EL (cell line): ENCODE measurements at regions not wholly inside any gene's neighbourhood (a gene's known extent, or its start where the extent isn't known, plus 50 kb on each side); places are given as distances from the start of the nearest gene placed in this dataset.
"Not testable (repeated sequence)": the region's sequence is repeated elsewhere in the genome, so short reads cannot be mapped to it uniquely, and the experiment has no call there.

ENCODE experiments used
- DNase-seq: peaks from one replicate; pipeline ENCODE4 v3.0.0-alpha.2; 2016

- DNase-seq = no peak
These were observed 1494.4 kb upstream of the NUDT12 start for GRCh38 chr5:105057001-105057436.

- no peak for DNase-seq
These were observed 1491.8 kb upstream of the NUDT12 start for GRCh38 chr5:105054406-105054805.

GRCh38 chr5:105042623-105043022 lies 1480.0 kb upstream of the NUDT12 start:
- no peak for DNase-seq

GRCh38 chr5:105036814-105037213 lies 1474.2 kb upstream of the NUDT12 start:
- DNase-seq = not testable (repeated sequence)

GRCh38 chr5:105034401-105034763 lies 1471.8 kb upstream of the NUDT12 start:
- DNase-seq = no peak

GRCh38 chr5:105033637-105034400 lies 1471.2 kb upstream of the NUDT12 start:
- DNase-seq = no peak

GRCh38 chr5:105032917-105033316 lies 1470.3 kb upstream of the NUDT12 start:
- DNase-seq = no peak

GRCh38 chr5:105030153-105030552 lies 1467.6 kb upstream of the NUDT12 start:
- no peak for DNase-seq

- no peak for DNase-seq
These were observed 1452.5 kb upstream of the NUDT12 start for GRCh38 chr5:105015098-105015497.

- no peak for DNase-seq
These were observed 1436.0 kb upstream of the NUDT12 start for GRCh38 chr5:104998572-104998971.

GRCh38 chr5:104998169-104998568 lies 1435.6 kb upstream of the NUDT12 start:
- no peak for DNase-seq

GRCh38 chr5:104987074-104987473 lies 1424.5 kb upstream of the NUDT12 start:
- no peak for DNase-seq

GRCh38 chr5:104977529-104977928 lies 1414.9 kb upstream of the NUDT12 start:
- DNase-seq = no peak

- no peak for DNase-seq
These were observed 1405.3 kb upstream of the NUDT12 start for GRCh38 chr5:104967806-104968410.

- no peak for DNase-seq
These were observed 1402.4 kb upstream of the NUDT12 start for GRCh38 chr5:104965006-104965405.

GRCh38 chr5:104955479-104955878 lies 1392.9 kb upstream of the NUDT12 start:
- no peak for DNase-seq

GRCh38 chr5:104952876-104953275 lies 1390.3 kb upstream of the NUDT12 start:
- DNase-seq = no peak

GRCh38 chr5:104951829-104952228 lies 1389.2 kb upstream of the NUDT12 start:
- DNase-seq = no peak

- no peak for DNase-seq
These were observed 1384.5 kb upstream of the NUDT12 start for GRCh38 chr5:104947076-104947475.

- no peak for DNase-seq
These were observed 1380.1 kb upstream of the NUDT12 start for GRCh38 chr5:104942735-104943134.

GRCh38 chr5:104941030-104941645 lies 1378.5 kb upstream of the NUDT12 start:
- DNase-seq = no peak

GRCh38 chr5:104937598-104937997 lies 1375.0 kb upstream of the NUDT12 start:
- DNase-seq = no peak

- no peak for DNase-seq
These were observed 1369.8 kb upstream of the NUDT12 start for GRCh38 chr5:104932431-104932830.

- DNase-seq = no peak
These were observed 1366.4 kb upstream of the NUDT12 start for GRCh38 chr5:104928906-104929520.
